Esophagus squamous epithelium (tissue), 4 donors: ENCODE measurements at regions not wholly inside any gene's neighbourhood (a gene's known extent, or its start where the extent isn't known, plus 50 kb on each side); places are given as distances from the start of the nearest gene placed in this dataset.

Experiments used
- POLR2A ChIP-seq, 4 donors: fragments of 450-650 bp; IDR thresholded peaks; one replicate each; pipeline ENCODE4 v1.6.1; 2017; ENCODE audit warnings: antibody characterized with exemption in 4 of 4, mild to moderate bottlenecking in 4 of 4, moderate library complexity in 3 of 4
- TF ChIP-seq, protein P1 (sequence below), 6 experiments: fragments of 450-650 bp in 4 of 6; fragments of 200-600 bp in 2 of 6; sonication (generic) in 2 of 6; IDR thresholded peaks; one replicate each; pipeline ENCODE4 v1.5.1; 2016 to 2019; ENCODE audit warnings: antibody characterized with exemption in 6 of 6, mild to moderate bottlenecking in 4 of 6, moderate library complexity in 4 of 6

DNA sequence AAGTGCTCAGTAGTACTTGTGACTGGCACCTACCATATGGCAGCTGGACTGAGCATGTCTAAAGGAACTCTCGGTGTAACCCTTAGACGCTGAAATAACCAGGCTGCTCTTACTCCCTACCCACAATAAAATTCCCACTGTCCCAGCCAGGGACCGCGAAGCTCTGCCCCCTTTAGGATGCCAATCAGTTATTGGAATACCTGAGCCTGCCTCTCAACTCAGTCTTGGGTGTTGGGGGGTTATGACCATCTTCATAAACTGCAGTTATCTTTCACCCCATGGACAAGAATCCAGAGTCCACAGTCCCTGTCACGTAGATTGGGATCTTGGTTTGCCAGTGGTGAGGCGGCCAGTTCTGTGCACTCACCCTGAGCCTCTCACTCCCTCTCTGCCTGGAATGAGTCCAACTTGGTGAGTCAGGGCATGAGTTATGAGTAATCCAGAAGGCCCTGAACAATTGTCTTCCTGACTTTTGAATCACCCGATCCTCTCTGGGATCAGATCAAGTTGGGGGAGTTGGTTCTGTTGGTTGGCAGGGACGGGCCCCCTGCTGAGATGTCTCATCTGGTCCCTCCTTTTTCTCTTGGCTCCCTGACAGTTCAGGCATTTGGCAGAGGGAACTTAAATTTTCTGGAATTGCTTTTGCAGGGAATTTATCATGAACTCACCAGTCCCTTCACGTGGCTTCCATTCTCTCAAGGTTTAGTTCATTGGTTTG is 120.1 kb upstream of the UBE2E1 start:
- TF ChIP-seq, protein P1, sequence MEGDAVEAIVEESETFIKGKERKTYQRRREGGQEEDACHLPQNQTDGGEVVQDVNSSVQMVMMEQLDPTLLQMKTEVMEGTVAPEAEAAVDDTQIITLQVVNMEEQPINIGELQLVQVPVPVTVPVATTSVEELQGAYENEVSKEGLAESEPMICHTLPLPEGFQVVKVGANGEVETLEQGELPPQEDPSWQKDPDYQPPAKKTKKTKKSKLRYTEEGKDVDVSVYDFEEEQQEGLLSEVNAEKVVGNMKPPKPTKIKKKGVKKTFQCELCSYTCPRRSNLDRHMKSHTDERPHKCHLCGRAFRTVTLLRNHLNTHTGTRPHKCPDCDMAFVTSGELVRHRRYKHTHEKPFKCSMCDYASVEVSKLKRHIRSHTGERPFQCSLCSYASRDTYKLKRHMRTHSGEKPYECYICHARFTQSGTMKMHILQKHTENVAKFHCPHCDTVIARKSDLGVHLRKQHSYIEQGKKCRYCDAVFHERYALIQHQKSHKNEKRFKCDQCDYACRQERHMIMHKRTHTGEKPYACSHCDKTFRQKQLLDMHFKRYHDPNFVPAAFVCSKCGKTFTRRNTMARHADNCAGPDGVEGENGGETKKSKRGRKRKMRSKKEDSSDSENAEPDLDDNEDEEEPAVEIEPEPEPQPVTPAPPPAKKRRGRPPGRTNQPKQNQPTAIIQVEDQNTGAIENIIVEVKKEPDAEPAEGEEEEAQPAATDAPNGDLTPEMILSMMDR (IDR thresholded peaks at IDR 0.05) = no peak
- no peak for TF ChIP-seq POLR2A (IDR thresholded peaks at IDR 0.05)
